ENCODE measurements at regions not wholly inside any gene's neighbourhood (a gene's known extent, or its start where the extent isn't known, plus 50 kb on each side); places are given as distances from the start of the nearest gene placed in this dataset.
A peak's percentile ranks its signal among the peaks of the same experiment; 100 is the strongest.
"Not testable (repeated sequence)": the region's sequence is repeated elsewhere in the genome, so short reads cannot be mapped to it uniquely, and the experiment has no call there.

GRCh38 chr3:34066999-34067398 lies 268.6 kb downstream of the PDCD6IP start:
- no peak for DNase-seq

- DNase-seq = no peak
Measured at GRCh38 chr3:34067536-34068051, 269.2 kb downstream of the PDCD6IP start.

- no peak for DNase-seq
Measured at GRCh38 chr3:34068505-34068904, 270.1 kb downstream of the PDCD6IP start.

- no peak for DNase-seq
Measured at GRCh38 chr3:34070831-34071585, 272.6 kb downstream of the PDCD6IP start.

- no peak for DNase-seq
Measured at GRCh38 chr3:34072297-34072696, 273.9 kb downstream of the PDCD6IP start.

- DNase-seq = no peak
Measured at GRCh38 chr3:34073111-34073510, 274.7 kb downstream of the PDCD6IP start.

GRCh38 chr3:34073961-34074360 lies 275.5 kb downstream of the PDCD6IP start:
- no peak for DNase-seq

- DNase-seq = no peak
Measured at GRCh38 chr3:34075975-34076374, 277.5 kb downstream of the PDCD6IP start.

GRCh38 chr3:34077417-34078195 lies 279.2 kb downstream of the PDCD6IP start:
- no peak for DNase-seq

- no peak for DNase-seq
Measured at GRCh38 chr3:34078418-34078817, 280.0 kb downstream of the PDCD6IP start.

GRCh38 chr3:34079849-34080248 lies 281.4 kb downstream of the PDCD6IP start:
- DNase-seq = not testable (repeated sequence)

GRCh38 chr3:34090379-34090778 lies 291.9 kb downstream of the PDCD6IP start:
- not testable (repeated sequence) for DNase-seq

- no peak for DNase-seq
Measured at GRCh38 chr3:34090876-34091275, 292.4 kb downstream of the PDCD6IP start.

GRCh38 chr3:34094280-34094679 lies 295.9 kb downstream of the PDCD6IP start:
- not testable (repeated sequence) for DNase-seq

GRCh38 chr3:34102288-34102687 lies 303.9 kb downstream of the PDCD6IP start:
- DNase-seq = no peak

GRCh38 chr3:34106379-34106778 lies 307.9 kb downstream of the PDCD6IP start:
- DNase-seq = no peak

GRCh38 chr3:34106879-34107278 lies 308.4 kb downstream of the PDCD6IP start:
- peak; percentile 51 for DNase-seq

- DNase-seq = peak; percentile 60
Measured at GRCh38 chr3:34107669-34108068, 309.2 kb downstream of the PDCD6IP start.

- peak; percentile 73 for DNase-seq
Measured at GRCh38 chr3:34109021-34109420, 310.6 kb downstream of the PDCD6IP start.

GRCh38 chr3:34109846-34110245 lies 311.4 kb downstream of the PDCD6IP start:
- peak; percentile 77 for DNase-seq

- no peak for DNase-seq
Measured at GRCh38 chr3:34111361-34111760, 312.9 kb downstream of the PDCD6IP start.

GRCh38 chr3:34112261-34112660 lies 313.8 kb downstream of the PDCD6IP start:
- not testable (repeated sequence) for DNase-seq

GRCh38 chr3:34131091-34131490 lies 332.7 kb downstream of the PDCD6IP start:
- no peak for DNase-seq

All from MV-4-11 (cell line).